H1 (cell line): ENCODE measurements at regions not wholly inside any gene's neighbourhood (a gene's known extent, or its start where the extent isn't known, plus 50 kb on each side); places are given as distances from the start of the nearest gene placed in this dataset.

ENCODE experiments used
- BACH1 ChIP-seq: IDR thresholded peaks from 2 replicates; pipeline ENCODE4 v1.6.1; 2012; ENCODE audit warnings: low read length, improper control_type of control experiment
- CBX5 ChIP-seq: fragments of 300-800, 300-1000 bp; sonication (generic); IDR thresholded peaks from 2 replicates; pipeline ENCODE4 v1.7.1; 2016; ENCODE audit warnings: antibody characterized with exemption, low read length, low read depth
- JUND ChIP-seq: IDR thresholded peaks from 2 replicates; pipeline ENCODE4 v1.6.1; 2011; ENCODE audit warnings: mild to moderate bottlenecking, improper control_type of control experiment, low read length
- POLR2AphosphoS5 ChIP-seq: IDR thresholded peaks from 2 replicates; pipeline ENCODE4 v1.6.1; 2011; ENCODE audit warnings: low read depth, low read length
- TEAD4 ChIP-seq: IDR thresholded peaks from 2 replicates; pipeline ENCODE4 v1.6.1; 2012; ENCODE audit warnings: low read depth, low read length, inconsistent platforms, mixed read lengths
- TF ChIP-seq, protein P1 (sequence below): fragments of 300-600 bp; sonication (generic); IDR thresholded peaks from 2 replicates; pipeline ENCODE4 v1.7.1; 2012; ENCODE audit warnings: low read length, moderate library complexity, mild to moderate bottlenecking, inconsistent platforms; ENCODE audit not compliant: insufficient replicate concordance

DNA sequence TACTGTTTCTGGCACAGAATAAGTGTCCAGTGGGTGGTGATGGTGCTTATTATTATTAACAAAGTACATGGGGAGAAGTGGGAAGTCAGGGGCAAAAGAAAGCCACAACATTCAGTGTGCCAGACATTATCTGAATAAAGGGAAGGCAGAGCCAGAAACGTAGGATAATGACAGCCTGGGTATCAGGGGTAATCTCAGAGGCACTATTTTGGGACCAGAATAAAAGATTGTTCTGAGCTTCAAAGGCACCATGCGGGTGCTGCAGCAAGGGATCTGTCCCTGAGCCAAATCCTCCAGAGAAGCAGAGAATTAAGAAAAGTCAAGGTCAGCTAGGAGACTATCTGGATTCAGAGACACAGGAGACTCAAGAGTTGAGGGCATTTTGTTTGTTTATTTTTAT lies 328.8 kb upstream of the GATB start (continued):
- no peak for TF ChIP-seq JUND
- no peak for TF ChIP-seq CBX5
- TF ChIP-seq POLR2AphosphoS5: no peak
- TF ChIP-seq BACH1: no peak
- no peak for TF ChIP-seq TEAD4
- TF ChIP-seq, protein P1, sequence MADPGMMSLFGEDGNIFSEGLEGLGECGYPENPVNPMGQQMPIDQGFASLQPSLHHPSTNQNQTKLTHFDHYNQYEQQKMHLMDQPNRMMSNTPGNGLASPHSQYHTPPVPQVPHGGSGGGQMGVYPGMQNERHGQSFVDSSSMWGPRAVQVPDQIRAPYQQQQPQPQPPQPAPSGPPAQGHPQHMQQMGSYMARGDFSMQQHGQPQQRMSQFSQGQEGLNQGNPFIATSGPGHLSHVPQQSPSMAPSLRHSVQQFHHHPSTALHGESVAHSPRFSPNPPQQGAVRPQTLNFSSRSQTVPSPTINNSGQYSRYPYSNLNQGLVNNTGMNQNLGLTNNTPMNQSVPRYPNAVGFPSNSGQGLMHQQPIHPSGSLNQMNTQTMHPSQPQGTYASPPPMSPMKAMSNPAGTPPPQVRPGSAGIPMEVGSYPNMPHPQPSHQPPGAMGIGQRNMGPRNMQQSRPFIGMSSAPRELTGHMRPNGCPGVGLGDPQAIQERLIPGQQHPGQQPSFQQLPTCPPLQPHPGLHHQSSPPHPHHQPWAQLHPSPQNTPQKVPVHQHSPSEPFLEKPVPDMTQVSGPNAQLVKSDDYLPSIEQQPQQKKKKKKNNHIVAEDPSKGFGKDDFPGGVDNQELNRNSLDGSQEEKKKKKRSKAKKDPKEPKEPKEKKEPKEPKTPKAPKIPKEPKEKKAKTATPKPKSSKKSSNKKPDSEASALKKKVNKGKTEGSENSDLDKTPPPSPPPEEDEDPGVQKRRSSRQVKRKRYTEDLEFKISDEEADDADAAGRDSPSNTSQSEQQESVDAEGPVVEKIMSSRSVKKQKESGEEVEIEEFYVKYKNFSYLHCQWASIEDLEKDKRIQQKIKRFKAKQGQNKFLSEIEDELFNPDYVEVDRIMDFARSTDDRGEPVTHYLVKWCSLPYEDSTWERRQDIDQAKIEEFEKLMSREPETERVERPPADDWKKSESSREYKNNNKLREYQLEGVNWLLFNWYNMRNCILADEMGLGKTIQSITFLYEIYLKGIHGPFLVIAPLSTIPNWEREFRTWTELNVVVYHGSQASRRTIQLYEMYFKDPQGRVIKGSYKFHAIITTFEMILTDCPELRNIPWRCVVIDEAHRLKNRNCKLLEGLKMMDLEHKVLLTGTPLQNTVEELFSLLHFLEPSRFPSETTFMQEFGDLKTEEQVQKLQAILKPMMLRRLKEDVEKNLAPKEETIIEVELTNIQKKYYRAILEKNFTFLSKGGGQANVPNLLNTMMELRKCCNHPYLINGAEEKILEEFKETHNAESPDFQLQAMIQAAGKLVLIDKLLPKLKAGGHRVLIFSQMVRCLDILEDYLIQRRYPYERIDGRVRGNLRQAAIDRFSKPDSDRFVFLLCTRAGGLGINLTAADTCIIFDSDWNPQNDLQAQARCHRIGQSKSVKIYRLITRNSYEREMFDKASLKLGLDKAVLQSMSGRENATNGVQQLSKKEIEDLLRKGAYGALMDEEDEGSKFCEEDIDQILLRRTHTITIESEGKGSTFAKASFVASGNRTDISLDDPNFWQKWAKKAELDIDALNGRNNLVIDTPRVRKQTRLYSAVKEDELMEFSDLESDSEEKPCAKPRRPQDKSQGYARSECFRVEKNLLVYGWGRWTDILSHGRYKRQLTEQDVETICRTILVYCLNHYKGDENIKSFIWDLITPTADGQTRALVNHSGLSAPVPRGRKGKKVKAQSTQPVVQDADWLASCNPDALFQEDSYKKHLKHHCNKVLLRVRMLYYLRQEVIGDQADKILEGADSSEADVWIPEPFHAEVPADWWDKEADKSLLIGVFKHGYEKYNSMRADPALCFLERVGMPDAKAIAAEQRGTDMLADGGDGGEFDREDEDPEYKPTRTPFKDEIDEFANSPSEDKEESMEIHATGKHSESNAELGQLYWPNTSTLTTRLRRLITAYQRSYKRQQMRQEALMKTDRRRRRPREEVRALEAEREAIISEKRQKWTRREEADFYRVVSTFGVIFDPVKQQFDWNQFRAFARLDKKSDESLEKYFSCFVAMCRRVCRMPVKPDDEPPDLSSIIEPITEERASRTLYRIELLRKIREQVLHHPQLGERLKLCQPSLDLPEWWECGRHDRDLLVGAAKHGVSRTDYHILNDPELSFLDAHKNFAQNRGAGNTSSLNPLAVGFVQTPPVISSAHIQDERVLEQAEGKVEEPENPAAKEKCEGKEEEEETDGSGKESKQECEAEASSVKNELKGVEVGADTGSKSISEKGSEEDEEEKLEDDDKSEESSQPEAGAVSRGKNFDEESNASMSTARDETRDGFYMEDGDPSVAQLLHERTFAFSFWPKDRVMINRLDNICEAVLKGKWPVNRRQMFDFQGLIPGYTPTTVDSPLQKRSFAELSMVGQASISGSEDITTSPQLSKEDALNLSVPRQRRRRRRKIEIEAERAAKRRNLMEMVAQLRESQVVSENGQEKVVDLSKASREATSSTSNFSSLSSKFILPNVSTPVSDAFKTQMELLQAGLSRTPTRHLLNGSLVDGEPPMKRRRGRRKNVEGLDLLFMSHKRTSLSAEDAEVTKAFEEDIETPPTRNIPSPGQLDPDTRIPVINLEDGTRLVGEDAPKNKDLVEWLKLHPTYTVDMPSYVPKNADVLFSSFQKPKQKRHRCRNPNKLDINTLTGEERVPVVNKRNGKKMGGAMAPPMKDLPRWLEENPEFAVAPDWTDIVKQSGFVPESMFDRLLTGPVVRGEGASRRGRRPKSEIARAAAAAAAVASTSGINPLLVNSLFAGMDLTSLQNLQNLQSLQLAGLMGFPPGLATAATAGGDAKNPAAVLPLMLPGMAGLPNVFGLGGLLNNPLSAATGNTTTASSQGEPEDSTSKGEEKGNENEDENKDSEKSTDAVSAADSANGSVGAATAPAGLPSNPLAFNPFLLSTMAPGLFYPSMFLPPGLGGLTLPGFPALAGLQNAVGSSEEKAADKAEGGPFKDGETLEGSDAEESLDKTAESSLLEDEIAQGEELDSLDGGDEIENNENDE: no peak
